ENCODE measurements at regions not wholly inside any gene's neighbourhood (a gene's known extent, or its start where the extent isn't known, plus 50 kb on each side); places are given as distances from the start of the nearest gene placed in this dataset.

DNA sequence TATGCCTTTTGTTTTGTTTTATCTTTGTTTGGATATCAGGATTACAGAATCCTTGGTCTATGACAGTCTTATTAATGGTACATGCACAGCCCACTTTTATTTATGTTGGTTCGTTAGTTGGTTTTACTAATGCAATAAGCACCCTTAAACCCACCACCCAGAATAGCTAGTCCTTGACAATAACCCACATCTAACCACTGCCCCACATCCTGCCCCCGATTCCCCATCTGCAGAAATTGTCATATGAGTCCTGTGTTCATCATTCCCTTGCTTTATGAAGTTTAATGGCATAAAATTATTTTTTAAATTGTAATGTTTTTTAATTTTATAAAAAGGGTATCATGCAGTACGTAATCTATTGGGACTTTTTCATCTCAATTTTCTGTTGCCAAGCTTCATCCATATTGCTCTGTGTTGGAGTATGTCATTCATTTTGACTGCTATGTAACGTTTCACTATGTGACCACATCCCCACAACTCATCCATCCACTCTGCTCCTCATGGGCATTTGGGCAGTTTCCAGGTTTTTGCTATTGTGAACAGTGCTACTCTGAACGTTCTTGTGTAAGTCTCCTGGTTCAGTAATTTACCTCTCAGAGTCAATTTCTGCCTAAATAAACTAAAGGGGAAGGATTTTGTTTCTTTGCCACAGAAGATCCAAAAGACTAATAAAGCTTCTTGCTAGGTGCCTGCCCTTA, 150.4 kb downstream of the MRPL14 start:
- Histone ChIP-seq H3K9me3 (replicated peaks in 1 of 2; ENCODE audit: control insufficient read depth in 1 of 2, insufficient read depth in 1 of 2, low read length in 2 of 2) (no peaks in the 10 kb centered on the region), H3K27ac (ENCODE audit: low read depth in 1 of 2, low read length in 2 of 2) (no peak overlapping the region), H4K20me1 (ENCODE audit: insufficient read depth, low read length) (no peaks in the 10 kb centered on the region), H3K4me3 (replicated peaks in 1 of 3; ENCODE audit: low read depth in 2 of 3, low read length in 3 of 3) (no peak overlapping the region), H3K36me3 (replicated peaks in 1 of 2; ENCODE audit: control insufficient read depth in 1 of 2, insufficient read depth in 2 of 2, low read length in 2 of 2) (no peaks in the 10 kb centered on the region), H2AFZ (ENCODE audit: insufficient read depth, low read depth, low read length, poor library complexity, severe bottlenecking) (no peak overlapping the region), H3K27me3 (ENCODE audit: control insufficient read depth in 2 of 2, insufficient read depth in 2 of 2, low read length in 2 of 2) (no peaks in the 10 kb centered on the region), H3K79me2 (ENCODE audit: insufficient read depth, low read length) (no peaks in the 10 kb centered on the region), H3K4me1 (ENCODE audit: control insufficient read depth in 1 of 2, insufficient read depth in 2 of 2, low read length in 2 of 2) (peaks cover 10 to 20% of the 10 kb centered on the region in 2 donors), H3K9ac (ENCODE audit: insufficient read depth, low read length, poor library complexity, severe bottlenecking) (no peak overlapping the region), H3K4me2 (replicated peaks; ENCODE audit: extremely low read depth, low read length, poor library complexity, severe bottlenecking) (no peak overlapping the region)
- TF ChIP-seq, protein P1, sequence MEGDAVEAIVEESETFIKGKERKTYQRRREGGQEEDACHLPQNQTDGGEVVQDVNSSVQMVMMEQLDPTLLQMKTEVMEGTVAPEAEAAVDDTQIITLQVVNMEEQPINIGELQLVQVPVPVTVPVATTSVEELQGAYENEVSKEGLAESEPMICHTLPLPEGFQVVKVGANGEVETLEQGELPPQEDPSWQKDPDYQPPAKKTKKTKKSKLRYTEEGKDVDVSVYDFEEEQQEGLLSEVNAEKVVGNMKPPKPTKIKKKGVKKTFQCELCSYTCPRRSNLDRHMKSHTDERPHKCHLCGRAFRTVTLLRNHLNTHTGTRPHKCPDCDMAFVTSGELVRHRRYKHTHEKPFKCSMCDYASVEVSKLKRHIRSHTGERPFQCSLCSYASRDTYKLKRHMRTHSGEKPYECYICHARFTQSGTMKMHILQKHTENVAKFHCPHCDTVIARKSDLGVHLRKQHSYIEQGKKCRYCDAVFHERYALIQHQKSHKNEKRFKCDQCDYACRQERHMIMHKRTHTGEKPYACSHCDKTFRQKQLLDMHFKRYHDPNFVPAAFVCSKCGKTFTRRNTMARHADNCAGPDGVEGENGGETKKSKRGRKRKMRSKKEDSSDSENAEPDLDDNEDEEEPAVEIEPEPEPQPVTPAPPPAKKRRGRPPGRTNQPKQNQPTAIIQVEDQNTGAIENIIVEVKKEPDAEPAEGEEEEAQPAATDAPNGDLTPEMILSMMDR (IDR thresholded peaks at IDR 0.05): no peak
- Mint-ChIP-seq H3K4me1 (peaks cover 33% of the 10 kb centered on the region), H3K36me3 (peaks cover 0 to 4% of the 10 kb centered on the region in 2 donors), H3K27me3 (ENCODE audit: low read depth in 3 of 3) (peaks cover 13 to 25% (median 17%) of the 10 kb centered on the region in 3 donors), H3K4me3 (peak overlapping the region in 1 of 2 donors; percentile 52), H3K9me3 (peaks cover 5 to 13% (median 9%) of the 10 kb centered on the region in 7 donors), H3K27ac (peak overlapping the region; percentile 28 to 97 (median 90))
- peak in 1 of 3 donors; percentile 30 for DNase-seq
- intact Hi-C loops (cut with micrococcal nuclease): loop anchor here (2.0 to 5.0 kb wide), 3 partner anchors 35 to 100 kb away; no protein-coding TSS in a partner anchor
- WGBS (ENCODE audit: insufficient coverage): no CpG with 5 or more reads among the region's 5 CpGs

DNA sequence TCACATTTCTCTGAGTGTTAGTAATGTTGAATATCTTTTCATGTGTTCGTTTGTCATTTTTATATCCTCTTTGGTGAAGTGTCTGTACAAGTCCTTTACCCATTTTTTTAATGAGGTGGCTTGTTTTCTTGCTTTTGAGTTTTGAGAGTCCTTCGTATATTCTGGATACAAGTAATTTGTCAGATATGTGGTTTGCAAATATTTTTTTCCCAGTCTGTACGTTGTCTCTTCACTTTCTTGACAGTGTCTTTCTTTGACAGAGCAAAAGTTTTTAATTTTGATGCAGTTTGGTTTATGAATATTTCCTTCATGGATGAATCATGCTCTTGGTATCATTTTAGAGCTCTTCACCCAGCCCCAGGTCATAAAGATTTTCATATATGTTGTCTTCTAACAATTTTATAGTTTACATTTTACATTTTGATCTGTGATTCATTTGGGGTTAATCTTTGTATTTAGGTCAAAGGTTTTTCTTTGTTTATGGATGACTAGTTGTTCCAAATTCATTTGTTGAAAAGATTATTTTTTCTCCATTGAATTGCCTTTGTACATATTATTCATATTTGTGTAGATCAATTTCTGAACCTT, 152.5 kb downstream of the MRPL14 start:
- Histone ChIP-seq H3K4me3 (replicated peaks in 1 of 3; ENCODE audit: low read depth in 2 of 3, low read length in 3 of 3) (no peak overlapping the region), H3K36me3 (replicated peaks in 1 of 2; ENCODE audit: control insufficient read depth in 1 of 2, insufficient read depth in 2 of 2, low read length in 2 of 2) (no peaks in the 10 kb centered on the region), H2AFZ (ENCODE audit: insufficient read depth, low read depth, low read length, poor library complexity, severe bottlenecking) (no peak overlapping the region), H3K27me3 (ENCODE audit: control insufficient read depth in 2 of 2, insufficient read depth in 2 of 2, low read length in 2 of 2) (no peaks in the 10 kb centered on the region), H3K4me1 (ENCODE audit: control insufficient read depth in 1 of 2, insufficient read depth in 2 of 2, low read length in 2 of 2) (peaks cover 10 to 20% of the 10 kb centered on the region in 2 donors), H3K9me3 (replicated peaks in 1 of 2; ENCODE audit: control insufficient read depth in 1 of 2, insufficient read depth in 1 of 2, low read length in 2 of 2) (no peaks in the 10 kb centered on the region), H3K79me2 (ENCODE audit: insufficient read depth, low read length) (no peaks in the 10 kb centered on the region), H3K4me2 (replicated peaks; ENCODE audit: extremely low read depth, low read length, poor library complexity, severe bottlenecking) (no peak overlapping the region), H3K9ac (ENCODE audit: insufficient read depth, low read length, poor library complexity, severe bottlenecking) (no peak overlapping the region), H3K27ac (ENCODE audit: low read depth in 1 of 2, low read length in 2 of 2) (no peak overlapping the region), H4K20me1 (ENCODE audit: insufficient read depth, low read length) (no peaks in the 10 kb centered on the region)
- TF ChIP-seq, protein P1 (IDR thresholded peaks at IDR 0.05): no peak
- H3K27me3 Mint-ChIP-seq (ENCODE audit: low read depth in 3 of 3): peaks cover 11 to 22% (median 19%) of the 10 kb centered on the region in 3 donors
- intact Hi-C loops (cut with micrococcal nuclease): loop anchor here (5.0 kb wide), 3 partner anchors 33 to 103 kb away; no protein-coding TSS in a partner anchor
- WGBS (ENCODE audit: insufficient coverage): no CpG with 5 or more reads among the region's 3 CpGs
- peaks cover 33% of the 10 kb centered on the region for H3K4me1 Mint-ChIP-seq
- H3K36me3 Mint-ChIP-seq: peaks cover 0 to 4% of the 10 kb centered on the region in 2 donors
- peaks cover 5 to 13% (median 9%) of the 10 kb centered on the region in 7 donors for H3K9me3 Mint-ChIP-seq
- H3K4me3 Mint-ChIP-seq: no peak overlapping the region
- no peak overlapping the region for H3K27ac Mint-ChIP-seq
- no peak for DNase-seq

Data from CD14-positive monocyte (primary cell).